Vagina (tissue), 2 donors: ENCODE measurements at regions not wholly inside any gene's neighbourhood (a gene's known extent, or its start where the extent isn't known, plus 50 kb on each side); places are given as distances from the start of the nearest gene placed in this dataset.

Experiments used
- DNase-seq, 2 donors: peaks; one replicate each; pipeline ENCODE4 v3.0.0-alpha.2; 2017; ENCODE audit errors: extremely low spot score in 2 of 2
- H3K27ac ChIP-seq: fragments of 200-600 bp; sonication (generic); one replicate; pipeline ENCODE4 v1.5.1; 2019
- H3K27me3 ChIP-seq: fragments of 200-600 bp; sonication (generic); one replicate; pipeline ENCODE4 v1.5.1; 2019
- H3K36me3 ChIP-seq, 2 donors: fragments of 200-600 bp; sonication (generic); one replicate each; pipeline ENCODE4 v1.5.1; 2017 to 2019
- H3K4me1 ChIP-seq: fragments of 200-600 bp; sonication (generic); one replicate; pipeline ENCODE4 v1.5.1; 2019
- H3K4me3 ChIP-seq, 2 donors: fragments of 200-600 bp; sonication (generic); 1 replicate in 1 of 2; 2 replicates in 1 of 2; pipeline ENCODE4 v1.5.1; 2016 to 2019
- H3K9me3 ChIP-seq: fragments of 200-600 bp; sonication (generic); one replicate; pipeline ENCODE4 v1.5.1; 2019
- POLR2A ChIP-seq, 2 donors: fragments of 450-650 bp; IDR thresholded peaks; one replicate each; pipeline ENCODE4 v1.6.1; 2017; ENCODE audit warnings: antibody characterized with exemption in 2 of 2, mild to moderate bottlenecking in 2 of 2, moderate library complexity in 2 of 2
- POLR2AphosphoS5 ChIP-seq, 2 donors: sonication (generic); formaldehyde crosslinking; IDR thresholded peaks; one replicate each; pipeline ENCODE4 v1.9.0; 2017; ENCODE audit warnings: antibody characterized with exemption in 2 of 2, mild to moderate bottlenecking in 2 of 2, low read depth in 1 of 2; ENCODE audit not compliant: insufficient read depth in 1 of 2
- intact Hi-C: fragments of 100-400 bp; cut with DNase I; formaldehyde crosslinking; loops from one replicate; pipeline ENCODE4 v1.15.1; 2023
- TF ChIP-seq, protein P1 (sequence below), 3 experiments: fragments of 450-650 bp in 2 of 3; fragments of 200-600 bp in 1 of 3; sonication (generic) in 1 of 3; IDR thresholded peaks; one replicate each; pipeline ENCODE4 v1.5.1; 2017 to 2019; ENCODE audit warnings: antibody characterized with exemption in 3 of 3, mild to moderate bottlenecking in 2 of 3, moderate library complexity in 2 of 3

DNA sequence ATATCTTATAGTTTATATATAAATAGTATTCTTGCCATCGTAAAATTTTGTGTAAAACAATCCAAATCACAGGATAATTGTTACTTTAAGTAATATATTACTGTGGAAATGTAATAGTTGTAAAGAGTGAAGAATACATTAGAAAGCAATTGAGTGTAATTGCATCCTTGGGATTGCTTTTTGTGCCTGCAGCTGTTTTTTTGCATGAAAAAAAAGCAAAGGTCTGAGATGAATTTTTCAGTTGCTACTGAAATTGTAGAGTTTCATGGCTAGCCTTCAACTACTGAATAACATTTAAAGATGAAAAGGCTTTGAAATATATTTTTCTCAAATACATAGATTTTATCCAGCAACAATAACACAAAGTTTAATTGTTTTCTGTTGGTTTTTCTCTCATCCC is 232.0 kb upstream of the FAM174A start:
- intact Hi-C loops, result no loop called here
- H3K4me1 ChIP-seq, result no peaks in the 10 kb centered on the region
- H3K9me3 ChIP-seq, result no peaks in the 10 kb centered on the region
- TF ChIP-seq POLR2A (IDR thresholded peaks at IDR 0.05) (no peak), POLR2AphosphoS5 (IDR thresholded peaks at IDR 0.05; ENCODE audit: insufficient read depth in 1 of 2, low read depth in 1 of 2) (no peak)
- TF ChIP-seq, protein P1, sequence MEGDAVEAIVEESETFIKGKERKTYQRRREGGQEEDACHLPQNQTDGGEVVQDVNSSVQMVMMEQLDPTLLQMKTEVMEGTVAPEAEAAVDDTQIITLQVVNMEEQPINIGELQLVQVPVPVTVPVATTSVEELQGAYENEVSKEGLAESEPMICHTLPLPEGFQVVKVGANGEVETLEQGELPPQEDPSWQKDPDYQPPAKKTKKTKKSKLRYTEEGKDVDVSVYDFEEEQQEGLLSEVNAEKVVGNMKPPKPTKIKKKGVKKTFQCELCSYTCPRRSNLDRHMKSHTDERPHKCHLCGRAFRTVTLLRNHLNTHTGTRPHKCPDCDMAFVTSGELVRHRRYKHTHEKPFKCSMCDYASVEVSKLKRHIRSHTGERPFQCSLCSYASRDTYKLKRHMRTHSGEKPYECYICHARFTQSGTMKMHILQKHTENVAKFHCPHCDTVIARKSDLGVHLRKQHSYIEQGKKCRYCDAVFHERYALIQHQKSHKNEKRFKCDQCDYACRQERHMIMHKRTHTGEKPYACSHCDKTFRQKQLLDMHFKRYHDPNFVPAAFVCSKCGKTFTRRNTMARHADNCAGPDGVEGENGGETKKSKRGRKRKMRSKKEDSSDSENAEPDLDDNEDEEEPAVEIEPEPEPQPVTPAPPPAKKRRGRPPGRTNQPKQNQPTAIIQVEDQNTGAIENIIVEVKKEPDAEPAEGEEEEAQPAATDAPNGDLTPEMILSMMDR (IDR thresholded peaks at IDR 0.05), result no peak
- no peak overlapping the region for H3K27ac ChIP-seq
- H3K36me3 ChIP-seq, result no peaks in the 10 kb centered on the region
- H3K27me3 ChIP-seq, result no peaks in the 10 kb centered on the region
- H3K4me3 ChIP-seq, result no peak overlapping the region
- DNase-seq, result no peak

DNA sequence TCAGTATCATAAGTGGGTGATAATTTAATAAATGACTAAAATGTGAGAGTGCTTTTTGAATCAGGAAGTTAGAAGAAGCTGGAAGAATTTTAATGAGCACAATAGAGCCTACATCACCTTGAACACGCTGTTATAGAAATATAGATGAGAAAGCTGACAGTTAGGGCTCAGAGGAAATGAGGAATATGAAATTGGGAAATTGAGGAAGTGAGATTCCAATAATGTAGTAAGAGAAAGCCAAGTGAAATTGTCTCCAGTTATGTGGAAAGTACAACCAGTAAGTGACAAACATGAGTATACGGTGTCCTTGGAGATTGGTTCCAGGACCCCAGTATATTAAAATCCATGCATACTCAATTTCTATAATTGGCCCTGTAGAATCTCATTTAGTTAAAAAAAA is 235.9 kb upstream of the FAM174A start:
- Histone ChIP-seq H3K4me1 (no peaks in the 10 kb centered on the region), H3K27ac (no peak overlapping the region), H3K9me3 (no peaks in the 10 kb centered on the region), H3K4me3 (no peak overlapping the region), H3K36me3 (no peaks in the 10 kb centered on the region), H3K27me3 (no peaks in the 10 kb centered on the region)
- TF ChIP-seq POLR2AphosphoS5 (IDR thresholded peaks at IDR 0.05; ENCODE audit: insufficient read depth in 1 of 2, low read depth in 1 of 2) (no peak), POLR2A (IDR thresholded peaks at IDR 0.05) (no peak)
- TF ChIP-seq, protein P1 (IDR thresholded peaks at IDR 0.05), result no peak
- intact Hi-C loops, result no loop called here
- no peak for DNase-seq

DNA sequence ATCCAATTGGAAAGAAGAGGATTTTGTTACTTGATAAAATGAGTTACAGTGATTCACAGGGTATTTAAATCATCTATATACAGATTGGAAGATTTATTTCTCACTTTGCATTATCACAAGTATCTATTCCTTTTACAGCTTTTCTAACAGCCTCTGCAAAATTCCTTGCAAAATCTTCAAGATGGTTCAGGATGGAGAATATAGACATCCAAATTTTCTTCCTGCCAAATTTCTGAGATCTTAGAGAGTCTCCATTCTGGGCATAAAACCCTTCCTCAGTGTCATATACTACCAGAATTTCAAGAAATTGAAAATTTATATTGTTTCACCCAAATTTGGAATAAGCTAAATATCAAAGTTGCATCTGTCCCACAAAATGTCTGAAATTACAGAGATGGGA is 259.1 kb upstream of the FAM174A start:
- no peaks in the 10 kb centered on the region for H3K27me3 ChIP-seq
- H3K36me3 ChIP-seq, result no peaks in the 10 kb centered on the region
- intact Hi-C loops, result no loop called here
- no peaks in the 10 kb centered on the region for H3K9me3 ChIP-seq
- H3K4me3 ChIP-seq, result no peak overlapping the region
- no peaks in the 10 kb centered on the region for H3K4me1 ChIP-seq
- TF ChIP-seq POLR2A (IDR thresholded peaks at IDR 0.05) (no peak), POLR2AphosphoS5 (IDR thresholded peaks at IDR 0.05; ENCODE audit: insufficient read depth in 1 of 2, low read depth in 1 of 2) (no peak)
- TF ChIP-seq, protein P1 (IDR thresholded peaks at IDR 0.05), result no peak
- DNase-seq, result no peak
- no peak overlapping the region for H3K27ac ChIP-seq

DNA sequence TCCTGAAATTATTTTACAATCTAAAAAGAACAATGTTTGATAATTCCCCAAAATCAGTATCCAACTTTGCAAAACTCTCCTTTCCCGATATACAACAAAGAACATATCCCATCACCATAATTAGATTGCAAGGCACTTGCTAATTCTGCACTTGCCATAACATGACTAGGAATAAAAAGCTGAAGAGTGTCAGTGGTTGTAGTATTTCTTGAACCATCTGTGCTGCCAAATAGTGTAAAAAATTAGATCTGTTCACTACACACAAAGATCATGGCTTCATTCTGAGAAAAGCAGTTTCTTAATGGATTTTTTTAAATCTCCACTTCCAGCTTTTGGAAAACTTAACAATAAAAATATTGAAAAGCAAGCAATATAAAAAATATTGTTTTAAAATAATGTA is 259.5 kb upstream of the FAM174A start:
- Histone ChIP-seq H3K4me1 (no peaks in the 10 kb centered on the region), H3K27me3 (no peaks in the 10 kb centered on the region), H3K36me3 (no peaks in the 10 kb centered on the region), H3K9me3 (no peaks in the 10 kb centered on the region), H3K27ac (no peak overlapping the region), H3K4me3 (no peak overlapping the region)
- intact Hi-C loops, result no loop called here
- TF ChIP-seq POLR2A (IDR thresholded peaks at IDR 0.05) (no peak), POLR2AphosphoS5 (IDR thresholded peaks at IDR 0.05; ENCODE audit: insufficient read depth in 1 of 2, low read depth in 1 of 2) (no peak)
- no peak for DNase-seq

DNA sequence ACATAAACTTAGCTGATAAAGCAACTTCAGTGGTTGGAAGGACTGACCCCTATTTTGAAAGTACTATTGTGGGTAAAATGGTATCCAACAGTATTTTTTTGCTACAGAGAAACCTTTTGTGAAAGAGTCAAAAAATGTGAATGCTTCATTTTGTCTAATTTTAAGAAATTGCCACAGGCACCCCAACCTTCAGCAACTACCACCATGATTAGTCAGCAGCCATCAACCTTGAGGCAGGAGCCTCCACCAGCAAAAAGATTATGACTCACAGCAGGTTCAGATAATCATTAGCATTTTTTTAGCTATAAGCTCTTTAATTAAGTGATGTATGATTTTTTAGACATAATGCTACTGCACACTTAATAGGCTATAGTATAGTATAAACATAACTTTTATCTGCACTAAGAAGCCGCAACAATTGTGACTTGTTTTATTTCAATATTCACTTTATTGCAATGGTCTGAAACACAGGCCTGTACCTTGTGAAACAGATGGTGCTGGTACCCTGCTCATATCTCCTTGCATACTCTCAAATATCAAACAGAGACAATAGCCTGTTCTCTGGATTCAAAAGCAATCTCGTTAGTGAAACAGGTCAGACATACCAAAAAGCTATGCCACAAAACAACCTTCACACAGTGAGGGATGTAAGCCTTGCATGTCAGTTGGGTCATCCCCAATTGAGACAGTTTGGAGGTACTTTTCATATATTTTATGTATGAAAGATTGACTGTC is 261.2 kb upstream of the FAM174A start:
- Histone ChIP-seq H3K27me3 (no peaks in the 10 kb centered on the region), H3K36me3 (no peaks in the 10 kb centered on the region), H3K27ac (no peak overlapping the region), H3K4me3 (no peak overlapping the region), H3K9me3 (no peaks in the 10 kb centered on the region), H3K4me1 (no peaks in the 10 kb centered on the region)
- TF ChIP-seq POLR2A (IDR thresholded peaks at IDR 0.05) (no peak), POLR2AphosphoS5 (IDR thresholded peaks at IDR 0.05; ENCODE audit: insufficient read depth in 1 of 2, low read depth in 1 of 2) (no peak)
- TF ChIP-seq, protein P1 (IDR thresholded peaks at IDR 0.05), result no peak
- intact Hi-C loops, result no loop called here
- DNase-seq, result no peak
